Mesothelial cell of epicardium (in vitro differentiated cells): ENCODE measurements at regions not wholly inside any gene's neighbourhood (a gene's known extent, or its start where the extent isn't known, plus 50 kb on each side); places are given as distances from the start of the nearest gene placed in this dataset.
A peak's percentile ranks its signal among the peaks of the same experiment; 100 is the strongest.

ENCODE experiments used
- DNase-seq, 2 experiments: peaks; one replicate each; pipeline ENCODE4 v3.0.0; 2021; ENCODE audit warnings: low spot score in 2 of 2; ENCODE audit not compliant: unreplicated experiment in 2 of 2
- H3K27ac Mint-ChIP-seq: 2 replicates; pipeline ENCODE4 v1.8.0; 2021; ENCODE audit warnings: mixed read lengths
- H3K27me3 Mint-ChIP-seq: 2 replicates; pipeline ENCODE4 v1.8.0; 2021; ENCODE audit warnings: low read depth, mixed read lengths
- H3K36me3 Mint-ChIP-seq: 2 replicates; pipeline ENCODE4 v1.8.0; 2021; ENCODE audit warnings: mixed read lengths
- H3K4me1 Mint-ChIP-seq: 2 replicates; pipeline ENCODE4 v1.8.0; 2021; ENCODE audit warnings: mixed read lengths
- H3K4me3 Mint-ChIP-seq: 2 replicates; pipeline ENCODE4 v1.8.0; 2021; ENCODE audit warnings: mild to moderate bottlenecking, moderate library complexity, mixed read lengths
- H3K9me3 Mint-ChIP-seq: 2 replicates; pipeline ENCODE4 v1.8.0; 2021; ENCODE audit warnings: mixed read lengths
- TF ChIP-seq, protein P1 (sequence below): fragments of 200-600 bp; sonication (generic); IDR thresholded peaks from one replicate; pipeline ENCODE4 v1.5.0; 2021; ENCODE audit warnings: antibody characterized with exemption; ENCODE audit not compliant: unreplicated experiment

- H3K4me1 Mint-ChIP-seq: peaks cover 19% of the 10 kb centered on the region
Observed at GRCh38 chr2:128793404-128793803, 474.7 kb upstream of the HS6ST1 start.

GRCh38 chr2:128794285-128794684 lies 475.6 kb upstream of the HS6ST1 start:
- no peaks in the 10 kb centered on the region for H3K36me3 Mint-ChIP-seq
- no peaks in the 10 kb centered on the region for H3K9me3 Mint-ChIP-seq
- peaks cover 23% of the 10 kb centered on the region for H3K4me1 Mint-ChIP-seq
- H3K4me3 Mint-ChIP-seq: no peak overlapping the region
- no peaks in the 10 kb centered on the region for H3K27me3 Mint-ChIP-seq
- DNase-seq: no peak
- TF ChIP-seq, protein P1, sequence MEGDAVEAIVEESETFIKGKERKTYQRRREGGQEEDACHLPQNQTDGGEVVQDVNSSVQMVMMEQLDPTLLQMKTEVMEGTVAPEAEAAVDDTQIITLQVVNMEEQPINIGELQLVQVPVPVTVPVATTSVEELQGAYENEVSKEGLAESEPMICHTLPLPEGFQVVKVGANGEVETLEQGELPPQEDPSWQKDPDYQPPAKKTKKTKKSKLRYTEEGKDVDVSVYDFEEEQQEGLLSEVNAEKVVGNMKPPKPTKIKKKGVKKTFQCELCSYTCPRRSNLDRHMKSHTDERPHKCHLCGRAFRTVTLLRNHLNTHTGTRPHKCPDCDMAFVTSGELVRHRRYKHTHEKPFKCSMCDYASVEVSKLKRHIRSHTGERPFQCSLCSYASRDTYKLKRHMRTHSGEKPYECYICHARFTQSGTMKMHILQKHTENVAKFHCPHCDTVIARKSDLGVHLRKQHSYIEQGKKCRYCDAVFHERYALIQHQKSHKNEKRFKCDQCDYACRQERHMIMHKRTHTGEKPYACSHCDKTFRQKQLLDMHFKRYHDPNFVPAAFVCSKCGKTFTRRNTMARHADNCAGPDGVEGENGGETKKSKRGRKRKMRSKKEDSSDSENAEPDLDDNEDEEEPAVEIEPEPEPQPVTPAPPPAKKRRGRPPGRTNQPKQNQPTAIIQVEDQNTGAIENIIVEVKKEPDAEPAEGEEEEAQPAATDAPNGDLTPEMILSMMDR: no peak
- H3K27ac Mint-ChIP-seq: peak overlapping the region; percentile 51

More at GRCh38 chr2:128793404-128793803, 474.7 kb upstream of the HS6ST1 start:
- Mint-ChIP-seq H3K27ac (no peak overlapping the region), H3K36me3 (no peaks in the 10 kb centered on the region), H3K27me3 (no peaks in the 10 kb centered on the region), H3K9me3 (no peaks in the 10 kb centered on the region), H3K4me3 (no peak overlapping the region)
- no peak for DNase-seq
- TF ChIP-seq, protein P1: no peak

DNA sequence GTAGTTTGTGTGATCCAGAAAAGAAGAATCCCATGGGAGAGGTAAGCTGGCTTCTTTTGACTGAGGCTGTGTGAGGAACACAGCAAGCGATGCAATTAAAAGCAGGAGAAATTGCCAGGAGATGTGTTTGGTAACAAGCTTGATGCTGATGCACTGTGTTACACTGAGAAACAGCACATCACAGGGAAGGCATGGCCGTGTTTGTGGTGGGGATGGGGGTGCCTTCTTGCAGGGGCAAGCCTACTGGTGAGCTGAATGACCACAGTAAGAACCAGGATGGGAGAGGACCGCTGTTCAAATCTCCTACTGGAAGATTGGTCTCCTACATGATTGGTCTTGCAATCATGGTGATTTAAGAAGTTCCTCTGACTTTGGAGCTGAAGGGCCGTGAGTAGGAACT lies 477.7 kb upstream of the HS6ST1 start:
- Mint-ChIP-seq H3K36me3 (no peaks in the 10 kb centered on the region), H3K4me1 (peaks cover 19% of the 10 kb centered on the region), H3K27ac (no peak overlapping the region), H3K4me3 (no peak overlapping the region), H3K9me3 (no peaks in the 10 kb centered on the region), H3K27me3 (no peaks in the 10 kb centered on the region)
- TF ChIP-seq, protein P1: no peak
- no peak for DNase-seq

DNA sequence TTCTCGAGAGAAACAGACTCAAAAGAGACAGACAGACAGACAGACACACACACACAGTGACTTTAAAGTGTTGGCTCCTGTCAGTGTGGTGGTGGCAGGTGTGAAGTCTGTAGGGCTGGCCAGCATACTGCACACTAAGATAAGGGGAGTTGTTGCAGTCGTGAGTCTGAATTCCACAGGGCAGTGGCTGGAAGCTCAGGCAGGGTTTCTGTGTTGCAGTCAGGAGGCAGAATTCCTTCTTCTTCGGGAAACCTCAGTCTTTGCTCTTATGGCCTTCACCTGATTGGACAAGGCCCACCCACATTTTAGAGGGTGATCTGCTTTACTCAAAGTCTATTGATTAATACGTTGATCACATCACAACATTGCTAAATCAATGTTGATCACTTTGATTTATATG lies 478.4 kb upstream of the HS6ST1 start:
- Mint-ChIP-seq H3K9me3 (no peaks in the 10 kb centered on the region), H3K27ac (no peak overlapping the region), H3K27me3 (no peaks in the 10 kb centered on the region), H3K4me1 (peaks cover 19% of the 10 kb centered on the region), H3K36me3 (no peaks in the 10 kb centered on the region), H3K4me3 (no peak overlapping the region)
- no peak for DNase-seq
- TF ChIP-seq, protein P1: no peak

DNA sequence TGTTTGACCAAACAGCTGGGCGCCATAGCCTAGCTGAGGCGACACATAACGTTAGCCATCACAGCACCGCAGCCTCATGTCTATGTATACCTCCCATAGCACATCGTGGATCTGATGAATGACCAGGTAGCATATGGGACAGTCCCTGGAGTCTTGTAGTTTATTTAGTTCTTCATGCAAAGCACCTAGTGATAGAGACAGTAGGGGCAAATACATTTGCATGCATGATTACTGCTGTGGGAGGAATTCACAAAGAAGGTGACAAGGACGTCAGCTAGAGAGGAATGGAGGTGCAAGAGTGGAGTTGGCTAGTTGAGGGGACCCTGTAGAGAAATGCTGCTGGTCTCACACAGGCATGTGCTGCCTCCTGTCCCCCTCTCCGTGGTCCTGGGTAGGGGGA lies 478.9 kb upstream of the HS6ST1 start:
- Mint-ChIP-seq H3K27ac (no peak overlapping the region), H3K36me3 (no peaks in the 10 kb centered on the region)

More for the DNA sequence above, 478.9 kb upstream of the HS6ST1 start:
- DNase-seq: peak in 1 of 2 experiments; percentile 16
- TF ChIP-seq, protein P1: no peak
- Mint-ChIP-seq H3K4me1 (peaks cover 22% of the 10 kb centered on the region), H3K27me3 (no peaks in the 10 kb centered on the region), H3K9me3 (no peaks in the 10 kb centered on the region), H3K4me3 (no peak overlapping the region)
